IPS DF 4.7 (cell line): ENCODE measurements at regions not wholly inside any gene's neighbourhood (a gene's known extent, or its start where the extent isn't known, plus 50 kb on each side); places are given as distances from the start of the nearest gene placed in this dataset.

Source experiments
- DNase-seq: peaks from one replicate; pipeline ENCODE4 v3.0.0-alpha.2; 2013; ENCODE audit warnings: low spot score; ENCODE audit errors: extremely low read depth

GRCh38 chr6:93789532-93789931 is 370.2 kb upstream of the EPHA7 start:
- DNase-seq: no peak

GRCh38 chr6:93787841-93788240 is 368.5 kb upstream of the EPHA7 start:
- no peak for DNase-seq

- peak; percentile 95 for DNase-seq
These were observed 367.3 kb upstream of the EPHA7 start for GRCh38 chr6:93786474-93787330.

DNA sequence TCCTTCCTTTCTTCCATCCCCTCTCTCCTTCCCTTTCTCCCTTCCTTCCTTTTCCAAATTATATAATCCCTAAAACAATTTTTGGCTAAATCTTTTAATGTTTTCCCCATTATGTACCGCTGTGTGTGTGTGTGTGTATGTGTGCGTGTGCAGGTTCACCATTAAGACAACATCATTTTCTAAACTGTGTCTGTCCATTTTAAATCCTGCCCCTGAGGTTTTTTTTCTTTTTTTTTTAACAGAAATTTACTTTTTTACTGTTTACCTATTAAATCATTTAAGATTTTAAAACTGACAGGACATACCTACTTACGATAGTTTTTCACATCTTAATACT is 366.3 kb upstream of the EPHA7 start:
- no peak for DNase-seq

DNA sequence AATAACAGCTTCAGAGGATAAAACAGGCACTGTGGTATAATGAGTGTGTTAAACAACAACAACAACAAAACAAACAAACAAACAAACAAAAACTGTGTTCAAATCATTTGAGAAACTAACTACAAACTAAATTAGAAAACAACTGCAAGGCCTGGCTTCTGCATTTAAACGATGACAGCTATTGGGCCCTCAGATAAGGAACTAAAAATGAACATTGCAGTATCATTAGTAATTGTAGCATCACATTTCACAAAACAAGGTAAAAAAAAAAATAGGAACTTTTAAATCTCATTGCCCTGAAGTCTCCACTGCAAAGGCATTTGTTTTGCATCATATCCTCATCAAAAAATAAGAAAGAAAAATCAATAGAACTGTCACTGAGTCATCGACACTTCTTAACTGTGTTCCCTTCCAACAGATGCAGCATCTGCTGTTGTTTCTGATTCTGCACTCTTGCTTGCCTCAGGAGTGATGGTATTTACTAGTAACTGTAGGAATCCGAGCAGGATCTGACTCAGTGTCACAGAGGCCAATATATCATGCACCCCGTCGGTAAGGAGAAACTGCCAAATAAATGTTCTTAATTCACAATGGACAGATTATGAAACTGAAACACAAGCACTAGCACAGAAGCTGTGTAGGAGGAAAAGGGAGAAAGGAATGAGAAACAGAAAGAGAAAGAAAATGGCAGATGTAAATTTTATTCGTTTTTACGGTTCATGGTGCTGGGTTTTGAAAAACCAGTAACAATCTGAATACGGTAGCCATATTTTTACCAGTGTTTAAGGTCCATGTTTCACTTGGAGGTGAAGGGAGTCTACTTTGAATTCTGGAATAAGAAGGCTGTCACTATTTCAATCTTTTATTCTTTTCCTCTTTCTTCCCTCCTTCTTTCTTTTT is 365.7 kb upstream of the EPHA7 start:
- no peak for DNase-seq

GRCh38 chr6:93779086-93779841 is 359.9 kb upstream of the EPHA7 start:
- DNase-seq: no peak

DNA sequence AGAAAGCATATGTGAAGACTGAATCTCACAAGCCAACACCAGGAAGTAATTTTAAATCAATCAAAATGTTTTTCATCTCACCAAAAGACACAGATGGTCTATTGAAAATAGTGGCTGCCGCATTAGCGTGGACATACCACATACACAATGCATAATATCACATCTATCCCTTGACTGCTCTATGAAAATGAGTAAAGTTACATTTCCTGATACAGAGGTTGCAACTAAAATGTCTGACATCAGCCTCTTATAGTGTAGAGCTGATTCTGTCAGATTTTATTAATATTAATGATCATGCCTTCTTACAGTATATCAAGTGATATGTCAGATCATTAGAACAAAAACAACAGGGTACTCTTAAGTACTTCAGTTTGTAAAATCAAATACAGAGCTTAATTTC is 339.8 kb upstream of the EPHA7 start:
- no peak for DNase-seq

- no peak for DNase-seq
These were observed 332.6 kb upstream of the EPHA7 start for GRCh38 chr6:93751969-93752368.

- DNase-seq: no peak
These were observed 330.6 kb upstream of the EPHA7 start for GRCh38 chr6:93749930-93750329.

GRCh38 chr6:93749191-93749590 is 329.8 kb upstream of the EPHA7 start:
- DNase-seq: no peak

- DNase-seq: no peak
These were observed 327.5 kb upstream of the EPHA7 start for GRCh38 chr6:93746892-93747291.

- no peak for DNase-seq
These were observed 325.9 kb upstream of the EPHA7 start for GRCh38 chr6:93745306-93745705.

- DNase-seq: no peak
These were observed 315.7 kb upstream of the EPHA7 start for GRCh38 chr6:93735099-93735498.

GRCh38 chr6:93731306-93731705 is 311.9 kb upstream of the EPHA7 start:
- DNase-seq: no peak

GRCh38 chr6:93728150-93728549 is 308.8 kb upstream of the EPHA7 start:
- no peak for DNase-seq

- DNase-seq: no peak
These were observed 308.1 kb upstream of the EPHA7 start for GRCh38 chr6:93727447-93727846.

DNA sequence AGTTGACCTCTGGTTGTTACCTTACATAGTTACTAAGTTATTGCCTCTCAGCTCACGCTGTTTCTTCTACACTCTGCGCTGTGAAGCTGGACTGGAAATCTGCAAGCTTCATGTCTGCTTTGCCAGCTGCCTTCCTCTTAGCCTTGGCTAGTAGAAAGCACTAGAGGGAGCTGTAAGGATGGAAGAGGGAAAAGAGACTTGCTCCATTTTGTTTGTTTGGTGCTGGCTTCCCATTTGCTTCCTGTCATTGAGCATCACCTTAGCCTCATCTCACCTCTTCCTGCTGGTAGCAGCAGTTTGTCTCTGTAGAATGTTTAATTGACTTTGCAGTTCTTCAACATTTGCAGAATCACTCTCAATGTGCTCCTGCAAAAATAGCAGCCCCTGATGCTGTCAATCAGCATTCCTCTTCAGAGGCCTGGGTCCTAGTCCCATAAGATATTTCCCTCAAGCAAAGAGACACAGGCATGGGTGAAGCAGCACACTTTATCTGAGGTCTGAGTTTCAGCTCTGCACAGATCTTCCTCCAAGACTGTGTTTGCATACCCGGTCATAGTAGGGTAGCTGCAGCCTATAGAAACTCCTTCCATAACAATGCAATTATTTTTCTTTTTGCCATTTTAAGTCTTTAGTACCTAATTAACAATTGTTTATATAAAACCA is 302.2 kb upstream of the EPHA7 start:
- DNase-seq: peak; percentile 68

DNA sequence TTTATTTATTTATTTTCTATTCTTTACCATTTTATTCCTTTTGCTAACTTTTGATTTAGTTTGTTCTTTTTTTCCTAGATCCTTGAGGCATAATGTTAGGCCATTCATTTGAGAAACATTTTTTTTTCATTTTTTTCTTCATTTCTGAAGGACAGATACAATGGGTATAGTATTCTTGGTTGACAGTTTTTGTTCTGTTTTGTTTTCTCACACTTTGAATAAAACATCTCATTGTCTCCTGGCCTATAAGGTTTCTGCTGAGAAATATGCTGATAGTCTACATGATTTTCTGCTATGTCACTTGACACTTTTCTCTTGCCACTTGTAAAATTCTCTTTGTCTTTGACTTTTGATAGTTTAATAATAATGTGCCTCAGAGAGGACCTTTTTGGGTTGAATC is 294.6 kb upstream of the EPHA7 start:
- no peak for DNase-seq

GRCh38 chr6:93703431-93703830 is 284.1 kb upstream of the EPHA7 start:
- no peak for DNase-seq

DNA sequence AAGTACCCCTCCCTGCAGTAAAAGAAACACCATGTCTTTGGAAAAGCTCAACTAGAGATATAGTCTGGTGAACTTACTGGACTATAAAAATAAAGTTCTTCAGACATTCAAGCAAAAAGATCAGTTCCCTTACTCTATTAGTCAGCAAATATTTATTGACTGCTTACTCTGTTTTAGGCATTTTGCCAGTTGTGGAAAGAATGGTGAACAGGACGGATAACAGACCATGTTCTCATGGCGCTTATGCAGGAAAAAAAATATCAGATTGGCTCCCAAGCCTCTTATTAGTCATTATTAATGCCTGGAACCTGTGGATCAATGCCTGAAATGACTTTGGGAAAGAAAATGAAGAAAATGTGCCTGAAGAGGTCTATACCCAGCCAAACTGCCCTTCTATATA is 282.2 kb upstream of the EPHA7 start:
- no peak for DNase-seq

- DNase-seq: no peak
These were observed 266.1 kb upstream of the EPHA7 start for GRCh38 chr6:93685494-93685893.
